ENCODE measurements at regions not wholly inside any gene's neighbourhood (a gene's known extent, or its start where the extent isn't known, plus 50 kb on each side); places are given as distances from the start of the nearest gene placed in this dataset.

DNA sequence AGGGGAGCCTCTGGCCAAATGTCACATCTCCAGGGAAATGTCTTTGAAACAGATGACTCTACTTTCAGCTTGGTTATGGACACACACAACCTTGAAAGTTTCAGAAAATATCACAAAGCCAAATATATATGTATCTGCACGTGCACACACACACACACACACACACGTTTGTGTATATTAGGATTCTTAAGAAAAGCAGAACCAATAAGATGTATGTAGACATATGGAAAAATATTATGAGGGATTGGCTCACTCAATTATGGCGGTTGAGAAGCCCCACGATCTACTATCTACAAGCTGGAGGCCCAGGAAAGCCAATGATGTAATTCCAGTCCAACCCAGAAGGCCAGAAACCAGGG is 194.9 kb downstream of the PALM2AKAP2 start:
- Mint-ChIP-seq H3K27me3 (no peaks in the 10 kb centered on the region), H3K4me3 (peak overlapping the region; percentile 4), H3K9me3 (ENCODE audit: insufficient read depth) (no peaks in the 10 kb centered on the region), H3K4me1 (peaks cover 85% of the 10 kb centered on the region), H3K27ac (peak overlapping the region; percentile 98)
- no peaks in the 10 kb centered on the region for H3K79me2 ChIP-seq (ENCODE audit: control insufficient read depth, insufficient read depth, low read length)
- peak overlapping the region in 1 of 5 experiments; percentile 4 for H3K4me3 ChIP-seq (ENCODE audit: control extremely low read depth in 1 of 5, extremely low read depth in 1 of 5, insufficient read depth in 1 of 5, low read depth in 2 of 5, low read length in 4 of 5)
- H3K27ac ChIP-seq (ENCODE audit: low read length in 2 of 2): peak overlapping the region; percentile 90 to 93
- CTCF ChIA-PET: interaction anchor here (1.2 to 10.8 kb wide), 5 partner anchors 18 to 154 kb away, joined by 3 to 79 read pairs (median 4); no protein-coding TSS in a partner anchor
- H2AFZ ChIP-seq (ENCODE audit: insufficient read depth, low read depth, low read length, poor library complexity, severe bottlenecking): no peak overlapping the region
- H3K4me2 ChIP-seq (replicated peaks; ENCODE audit: low read depth, low read length, poor library complexity, severe bottlenecking): peak overlapping the region; percentile 56
- no peaks in the 10 kb centered on the region for H3K27me3 ChIP-seq (replicated peaks in 1 of 4; ENCODE audit: control extremely low read depth in 1 of 4, control insufficient read depth in 3 of 4, insufficient read depth in 4 of 4, low read length in 3 of 4)
- no peaks in the 10 kb centered on the region for H3K9me3 ChIP-seq (ENCODE audit: control extremely low read depth in 1 of 3, control insufficient read depth in 2 of 3, insufficient read depth in 1 of 3, low read length in 2 of 3)
- peak overlapping the region; percentile 10 for H3K9ac ChIP-seq (ENCODE audit: low read length)
- DNase-seq (no peak), ATAC-seq (ENCODE audit: low read depth) (no peak)
- POLR2A ChIA-PET: interaction anchor here (0.6 to 2.1 kb wide), 9 partner anchors 16 to 1922 kb away, joined by 3 to 8 read pairs (median 3); partner anchors contain the start of gene UGCG
- no peaks in the 10 kb centered on the region for H4K20me1 ChIP-seq (ENCODE audit: control insufficient read depth, insufficient read depth, low read length, poor library complexity, severe bottlenecking)
- H3K4me1 ChIP-seq (ENCODE audit: control insufficient read depth in 2 of 2, insufficient read depth in 2 of 2, low read length in 2 of 2): peaks cover 83 to 88% of the 10 kb centered on the region in 2 donors
- 60% methylated on average over 1 of the region's 4 CpGs for WGBS (ENCODE audit: insufficient coverage)
- H3K36me3 ChIP-seq (replicated peaks in 1 of 2; ENCODE audit: control extremely low read depth in 1 of 2, control insufficient read depth in 1 of 2, extremely low read depth in 1 of 2, insufficient read depth in 2 of 2, low read length in 1 of 2): no peaks in the 10 kb centered on the region
- TF ChIP-seq CTCF (IDR thresholded peaks at IDR 0.05) (no peak), EZH2 (IDR thresholded peaks at IDR 0.05; ENCODE audit: borderline replicate concordance, insufficient read depth, low read depth, low read length, poor library complexity, severe bottlenecking) (no peak)
- intact Hi-C loops (cut with micrococcal nuclease): loop anchor here (1.0 to 5.0 kb wide), 8 partner anchors 9 to 282 kb away; partner anchors contain the start of gene TXN

DNA sequence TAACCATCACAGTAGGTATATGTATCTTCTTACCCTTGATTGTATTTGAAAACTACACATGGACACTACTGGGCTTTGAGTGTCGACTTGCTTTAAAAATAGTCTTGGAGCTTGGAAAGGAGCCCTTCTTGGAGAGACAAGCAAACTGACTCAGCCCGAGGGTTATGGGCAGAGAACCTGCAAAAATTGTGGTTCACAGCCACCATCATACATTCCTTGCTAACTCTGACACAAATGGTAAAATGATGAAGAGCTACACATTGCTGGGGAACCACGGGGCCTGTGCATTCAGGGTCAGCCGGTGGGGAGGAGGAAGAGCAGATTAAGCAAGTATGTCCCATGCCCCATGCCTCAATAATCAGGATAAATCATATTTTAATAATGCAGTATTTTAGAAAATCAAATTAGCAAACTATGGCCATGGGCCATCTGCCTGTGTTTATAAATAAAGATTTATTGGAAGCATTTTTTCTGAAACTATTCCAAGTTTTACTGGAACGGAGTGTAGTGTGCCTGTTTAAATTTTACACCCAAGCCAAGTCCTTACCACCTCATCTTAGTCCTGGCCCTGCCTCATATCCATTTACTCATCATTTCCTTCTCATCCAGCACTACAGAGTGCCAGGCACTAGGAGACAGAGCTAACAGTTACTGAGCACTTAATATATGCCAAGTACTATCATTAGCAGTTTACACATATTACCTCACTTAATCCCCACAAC is 195.7 kb downstream of the PALM2AKAP2 start:
- H3K27me3 Mint-ChIP-seq: no peaks in the 10 kb centered on the region
- H3K4me3 ChIP-seq (ENCODE audit: control extremely low read depth in 1 of 5, extremely low read depth in 1 of 5, insufficient read depth in 1 of 5, low read depth in 2 of 5, low read length in 4 of 5): no peak overlapping the region
- H3K79me2 ChIP-seq (ENCODE audit: control insufficient read depth, insufficient read depth, low read length): no peaks in the 10 kb centered on the region
- no peaks in the 10 kb centered on the region for H4K20me1 ChIP-seq (ENCODE audit: control insufficient read depth, insufficient read depth, low read length, poor library complexity, severe bottlenecking)
- H2AFZ ChIP-seq (ENCODE audit: insufficient read depth, low read depth, low read length, poor library complexity, severe bottlenecking): peak overlapping the region; percentile 18
- H3K27ac Mint-ChIP-seq: peak overlapping the region; percentile 98
- 100% methylated on average over 1 of the region's 5 CpGs for WGBS (ENCODE audit: insufficient coverage)
- CTCF ChIA-PET: interaction anchor here (0.7 to 10.8 kb wide), 10 partner anchors 8 to 178 kb away, joined by 3 to 79 read pairs (median 4); no protein-coding TSS in a partner anchor
- no peak overlapping the region for H3K9ac ChIP-seq (ENCODE audit: low read length)
- no peaks in the 10 kb centered on the region for H3K36me3 ChIP-seq (replicated peaks in 1 of 2; ENCODE audit: control extremely low read depth in 1 of 2, control insufficient read depth in 1 of 2, extremely low read depth in 1 of 2, insufficient read depth in 2 of 2, low read length in 1 of 2)
- no peaks in the 10 kb centered on the region for H3K9me3 Mint-ChIP-seq (ENCODE audit: insufficient read depth)
- H3K4me2 ChIP-seq (replicated peaks; ENCODE audit: low read depth, low read length, poor library complexity, severe bottlenecking): peak overlapping the region; percentile 56
- POLR2A ChIA-PET: interaction anchor here (0.8 to 2.1 kb wide), 5 partner anchors 17 to 82 kb away, joined by 3 to 8 read pairs (median 4); no protein-coding TSS in a partner anchor
- H3K4me3 Mint-ChIP-seq: peak overlapping the region; percentile 32
- peaks cover 77% of the 10 kb centered on the region for H3K4me1 Mint-ChIP-seq
- H3K4me1 ChIP-seq (ENCODE audit: control insufficient read depth in 2 of 2, insufficient read depth in 2 of 2, low read length in 2 of 2): peaks cover 75 to 79% of the 10 kb centered on the region in 2 donors
- no peak for TF ChIP-seq EZH2 (IDR thresholded peaks at IDR 0.05; ENCODE audit: borderline replicate concordance, insufficient read depth, low read depth, low read length, poor library complexity, severe bottlenecking)
- TF ChIP-seq CTCF (IDR thresholded peaks at IDR 0.05): no peak
- no peaks in the 10 kb centered on the region for H3K27me3 ChIP-seq (replicated peaks in 1 of 4; ENCODE audit: control extremely low read depth in 1 of 4, control insufficient read depth in 3 of 4, insufficient read depth in 4 of 4, low read length in 3 of 4)
- intact Hi-C loops (cut with micrococcal nuclease): no loop called here
- peak overlapping the region; percentile 90 to 93 for H3K27ac ChIP-seq (ENCODE audit: low read length in 2 of 2)
- DNase-seq: no peak
- ATAC-seq (ENCODE audit: low read depth): no peak
- no peaks in the 10 kb centered on the region for H3K9me3 ChIP-seq (ENCODE audit: control extremely low read depth in 1 of 3, control insufficient read depth in 2 of 3, insufficient read depth in 1 of 3, low read length in 2 of 3)

Data from B cell (primary cell).